ENCODE measurements at regions not wholly inside any gene's neighbourhood (a gene's known extent, or its start where the extent isn't known, plus 50 kb on each side); places are given as distances from the start of the nearest gene placed in this dataset.
"Not testable (repeated sequence)": the region's sequence is repeated elsewhere in the genome, so short reads cannot be mapped to it uniquely, and the experiment has no call there.

GRCh38 chr17:37824534-37825485 lies 80.0 kb upstream of the HNF1B start:
- DNase-seq (ENCODE audit: low spot score in 2 of 2): no peak
- Histone ChIP-seq H3K4me1 (no peaks in the 10 kb centered on the region), H3K4me3 (no peak overlapping the region), H3K36me3 (replicated peaks) (no peaks in the 10 kb centered on the region), H3K27me3 (ENCODE audit: low read depth) (no peaks in the 10 kb centered on the region), H3K9me3 (no peaks in the 10 kb centered on the region)
- in situ Hi-C loops (cut with MboI; ENCODE audit: low sequenced_read_pairs): no loop called here

- Histone ChIP-seq H3K36me3 (replicated peaks) (no peaks in the 10 kb centered on the region), H3K4me3 (no peak overlapping the region), H3K9me3 (no peaks in the 10 kb centered on the region), H3K4me1 (no peaks in the 10 kb centered on the region), H3K27me3 (ENCODE audit: low read depth) (no peaks in the 10 kb centered on the region)
- in situ Hi-C loops (cut with MboI; ENCODE audit: low sequenced_read_pairs): no loop called here
- no peak for DNase-seq (ENCODE audit: low spot score in 2 of 2)
Observed at GRCh38 chr17:37823996-37824395, 79.1 kb upstream of the HNF1B start.

- H3K4me3 ChIP-seq: no peak overlapping the region
- no peaks in the 10 kb centered on the region for H3K9me3 ChIP-seq
- no peaks in the 10 kb centered on the region for H3K27me3 ChIP-seq (ENCODE audit: low read depth)
- in situ Hi-C loops (cut with MboI; ENCODE audit: low sequenced_read_pairs): no loop called here
- DNase-seq (ENCODE audit: low spot score in 2 of 2): no peak
- H3K4me1 ChIP-seq: no peaks in the 10 kb centered on the region
- H3K36me3 ChIP-seq (replicated peaks): no peaks in the 10 kb centered on the region
Observed at GRCh38 chr17:37820995-37821713, 76.3 kb upstream of the HNF1B start.

- Histone ChIP-seq H3K36me3 (replicated peaks) (no peaks in the 10 kb centered on the region), H3K4me1 (no peaks in the 10 kb centered on the region), H3K9me3 (no peaks in the 10 kb centered on the region), H3K4me3 (no peak overlapping the region), H3K27me3 (ENCODE audit: low read depth) (no peaks in the 10 kb centered on the region)
- in situ Hi-C loops (cut with MboI; ENCODE audit: low sequenced_read_pairs): no loop called here
- no peak for DNase-seq (ENCODE audit: low spot score in 2 of 2)
Observed at GRCh38 chr17:37820313-37820994, 75.6 kb upstream of the HNF1B start.

GRCh38 chr17:37818689-37819088 lies 73.8 kb upstream of the HNF1B start:
- in situ Hi-C loops (cut with MboI; ENCODE audit: low sequenced_read_pairs): no loop called here
- no peaks in the 10 kb centered on the region for H3K9me3 ChIP-seq
- H3K4me1 ChIP-seq: no peaks in the 10 kb centered on the region
- no peaks in the 10 kb centered on the region for H3K36me3 ChIP-seq (replicated peaks)
- H3K4me3 ChIP-seq: no peak overlapping the region
- no peaks in the 10 kb centered on the region for H3K27me3 ChIP-seq (ENCODE audit: low read depth)
- DNase-seq (ENCODE audit: low spot score in 2 of 2): no peak

- H3K9me3 ChIP-seq: 0 out of 2 replicates have a peak, but pooled peaks cover 2% of the 10 kb centered on the region
- in situ Hi-C loops (cut with MboI; ENCODE audit: low sequenced_read_pairs): no loop called here
- no peaks in the 10 kb centered on the region for H3K36me3 ChIP-seq (replicated peaks)
- no peaks in the 10 kb centered on the region for H3K27me3 ChIP-seq (ENCODE audit: low read depth)
- DNase-seq (ENCODE audit: low spot score in 2 of 2): no peak
- no peaks in the 10 kb centered on the region for H3K4me1 ChIP-seq
- no peak overlapping the region for H3K4me3 ChIP-seq
Observed at GRCh38 chr17:37816950-37817349, 72.1 kb upstream of the HNF1B start.

- Histone ChIP-seq H3K9me3 (0 out of 2 replicates have a peak, but pooled peaks cover 2% of the 10 kb centered on the region), H3K27me3 (ENCODE audit: low read depth) (peaks cover 4% of the 10 kb centered on the region; the same call in 1 of the 2 replicates), H3K4me3 (no peak overlapping the region), H3K4me1 (no peaks in the 10 kb centered on the region), H3K36me3 (replicated peaks) (no peaks in the 10 kb centered on the region)
- in situ Hi-C loops (cut with MboI; ENCODE audit: low sequenced_read_pairs): no loop called here
- DNase-seq (ENCODE audit: low spot score in 2 of 2): no peak
Observed at GRCh38 chr17:37815536-37815935, 70.7 kb upstream of the HNF1B start.

- 0 out of 2 replicates have a peak, but pooled peaks cover 2% of the 10 kb centered on the region for H3K9me3 ChIP-seq
- in situ Hi-C loops (cut with MboI; ENCODE audit: low sequenced_read_pairs): no loop called here
Observed at GRCh38 chr17:37813751-37814150, 68.9 kb upstream of the HNF1B start.

GRCh38 chr17:37808846-37809245 lies 64.0 kb upstream of the HNF1B start:
- H3K36me3 ChIP-seq (replicated peaks); H3K4me1 ChIP-seq; H3K9me3 ChIP-seq: not testable (repeated sequence)

More at GRCh38 chr17:37813751-37814150, 68.9 kb upstream of the HNF1B start:
- no peak for DNase-seq (ENCODE audit: low spot score in 2 of 2)
- Histone ChIP-seq H3K4me1 (no peaks in the 10 kb centered on the region), H3K36me3 (replicated peaks) (no peaks in the 10 kb centered on the region), H3K27me3 (ENCODE audit: low read depth) (peaks cover 4% of the 10 kb centered on the region; the same call in 1 of the 2 replicates), H3K4me3 (no peak overlapping the region)

GRCh38 chr17:37802712-37803416 lies 58.0 kb upstream of the HNF1B start:
- no peak overlapping the region for H3K4me3 ChIP-seq
- DNase-seq (ENCODE audit: low spot score in 2 of 2): no peak
- H3K9me3 ChIP-seq: no peaks in the 10 kb centered on the region
- H3K4me1 ChIP-seq: no peaks in the 10 kb centered on the region
- no peaks in the 10 kb centered on the region for H3K36me3 ChIP-seq (replicated peaks)
- in situ Hi-C loops (cut with MboI; ENCODE audit: low sequenced_read_pairs): no loop called here
- peaks cover 3% of the 10 kb centered on the region for H3K27me3 ChIP-seq (ENCODE audit: low read depth)

More at GRCh38 chr17:37808846-37809245, 64.0 kb upstream of the HNF1B start:
- DNase-seq (ENCODE audit: low spot score in 2 of 2); in situ Hi-C loops (cut with MboI; ENCODE audit: low sequenced_read_pairs); H3K4me3 ChIP-seq; H3K27me3 ChIP-seq (ENCODE audit: low read depth): not testable (repeated sequence)

- Histone ChIP-seq H3K4me3 (no peak overlapping the region), H3K4me1 (no peaks in the 10 kb centered on the region), H3K9me3 (no peaks in the 10 kb centered on the region), H3K36me3 (replicated peaks) (no peaks in the 10 kb centered on the region), H3K27me3 (ENCODE audit: low read depth) (peaks cover 3% of the 10 kb centered on the region)
- in situ Hi-C loops (cut with MboI; ENCODE audit: low sequenced_read_pairs): no loop called here
- no peak for DNase-seq (ENCODE audit: low spot score in 2 of 2)
Observed at GRCh38 chr17:37802061-37802595, 57.3 kb upstream of the HNF1B start.

- no peak for DNase-seq (ENCODE audit: low spot score in 2 of 2)
- no peak overlapping the region for H3K4me3 ChIP-seq
- no peaks in the 10 kb centered on the region for H3K9me3 ChIP-seq
- no peaks in the 10 kb centered on the region for H3K36me3 ChIP-seq (replicated peaks)
- peaks cover 3% of the 10 kb centered on the region for H3K27me3 ChIP-seq (ENCODE audit: low read depth)
- in situ Hi-C loops (cut with MboI; ENCODE audit: low sequenced_read_pairs): no loop called here
- no peaks in the 10 kb centered on the region for H3K4me1 ChIP-seq
Observed at GRCh38 chr17:37801171-37801570, 56.3 kb upstream of the HNF1B start.

GRCh38 chr17:37797206-37797605 lies 52.3 kb upstream of the HNF1B start:
- no peaks in the 10 kb centered on the region for H3K36me3 ChIP-seq (replicated peaks)
- in situ Hi-C loops (cut with MboI; ENCODE audit: low sequenced_read_pairs): no loop called here
- no peaks in the 10 kb centered on the region for H3K9me3 ChIP-seq
- DNase-seq (ENCODE audit: low spot score in 2 of 2): no peak
- H3K4me3 ChIP-seq: no peak overlapping the region
- peaks cover 3% of the 10 kb centered on the region for H3K27me3 ChIP-seq (ENCODE audit: low read depth)
- H3K4me1 ChIP-seq: no peaks in the 10 kb centered on the region
